ENCODE measurements at regions not wholly inside any gene's neighbourhood (a gene's known extent, or its start where the extent isn't known, plus 50 kb on each side); places are given as distances from the start of the nearest gene placed in this dataset.

GRCh38 chr1:244106837-244107493 lies 55.9 kb downstream of the ZBTB18 start:
- FAIRE-seq: no peak
- DNase-seq (ENCODE audit: insufficient read length, low spot score): no peak

- FAIRE-seq (no peak), DNase-seq (ENCODE audit: insufficient read length, low spot score) (no peak)
Measured at GRCh38 chr1:244111027-244111426, 59.9 kb downstream of the ZBTB18 start.

GRCh38 chr1:244112041-244112440 lies 61.0 kb downstream of the ZBTB18 start:
- no peak for FAIRE-seq
- no peak for DNase-seq (ENCODE audit: insufficient read length, low spot score)

DNA sequence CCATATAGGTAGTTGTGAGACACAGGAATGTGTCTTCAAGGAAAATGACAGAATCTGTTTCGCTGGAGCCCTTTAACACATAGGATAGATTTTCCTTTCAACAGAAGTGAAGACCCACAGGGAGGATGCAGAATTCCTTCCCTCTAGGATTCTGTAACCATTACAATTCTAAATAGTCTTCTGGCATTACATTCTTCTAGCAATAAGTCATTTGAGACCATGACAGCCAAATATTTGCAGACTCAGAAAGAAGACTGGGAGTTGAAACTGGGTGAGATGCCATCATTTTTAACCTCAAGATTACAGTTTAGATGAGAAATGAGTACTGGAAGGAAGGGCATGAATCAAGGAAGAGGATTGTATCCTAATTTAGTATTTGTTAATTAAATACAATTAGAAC lies 61.6 kb downstream of the ZBTB18 start:
- FAIRE-seq: no peak
- no peak for DNase-seq (ENCODE audit: insufficient read length, low spot score)

DNA sequence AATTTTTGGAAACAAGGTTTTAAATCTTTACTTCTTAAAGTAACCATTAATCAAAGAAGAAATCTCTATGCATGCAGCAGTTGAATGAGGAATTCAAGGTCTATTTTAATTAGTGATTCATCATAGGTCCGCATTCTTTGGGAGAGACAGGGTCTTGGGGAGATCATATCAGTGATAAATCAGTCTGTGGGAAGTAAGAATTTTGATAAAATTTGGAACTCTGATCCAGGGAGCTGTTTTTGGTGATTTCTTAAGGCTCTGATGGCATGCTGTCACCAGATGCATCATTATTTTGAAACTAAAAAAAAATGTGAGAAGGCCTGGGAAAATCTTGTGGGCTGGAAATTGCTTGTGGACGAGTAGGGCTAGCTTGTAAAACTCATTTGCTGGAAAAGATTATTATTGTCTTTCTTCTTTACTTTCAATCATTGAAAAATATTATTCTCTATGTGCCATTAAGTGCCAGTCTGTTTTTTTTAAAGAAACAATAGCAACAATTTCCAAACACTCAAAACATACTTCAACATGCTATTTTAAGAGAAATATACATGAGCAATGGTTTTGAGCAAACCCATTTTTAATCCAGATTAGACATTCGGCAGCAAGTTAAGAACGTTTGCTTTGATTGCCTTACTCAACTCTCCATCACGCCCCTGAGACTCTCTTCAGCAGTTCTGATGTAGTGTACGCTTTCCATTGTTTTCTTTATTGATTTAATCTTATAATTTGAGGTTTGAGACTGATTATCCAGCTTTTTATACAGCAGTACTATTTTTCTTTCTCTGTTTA lies 62.6 kb downstream of the ZBTB18 start:
- DNase-seq (ENCODE audit: insufficient read length, low spot score): no peak
- no peak for FAIRE-seq

GRCh38 chr1:244114892-244115291 lies 63.8 kb downstream of the ZBTB18 start:
- FAIRE-seq: no peak
- no peak for DNase-seq (ENCODE audit: insufficient read length, low spot score)

DNA sequence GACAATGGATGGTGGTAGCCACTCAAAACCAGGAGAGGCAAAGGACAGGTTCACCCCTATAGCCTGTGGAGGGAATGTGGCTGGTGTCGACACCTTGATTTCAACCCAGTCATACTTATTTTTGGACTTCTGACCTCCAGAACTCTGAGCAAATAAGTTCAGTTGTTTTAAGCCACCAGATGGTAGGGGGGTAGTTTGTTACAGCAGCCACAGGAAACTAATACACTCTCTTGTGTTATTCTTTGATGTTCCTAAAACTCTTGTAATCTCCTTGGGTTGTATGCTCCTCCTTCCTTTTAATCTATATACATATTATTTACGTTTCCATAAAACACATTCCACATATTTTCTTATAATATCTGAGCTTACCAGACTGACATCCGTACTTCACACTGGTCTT lies 65.9 kb downstream of the ZBTB18 start:
- DNase-seq (ENCODE audit: insufficient read length, low spot score): no peak
- FAIRE-seq: no peak

DNA sequence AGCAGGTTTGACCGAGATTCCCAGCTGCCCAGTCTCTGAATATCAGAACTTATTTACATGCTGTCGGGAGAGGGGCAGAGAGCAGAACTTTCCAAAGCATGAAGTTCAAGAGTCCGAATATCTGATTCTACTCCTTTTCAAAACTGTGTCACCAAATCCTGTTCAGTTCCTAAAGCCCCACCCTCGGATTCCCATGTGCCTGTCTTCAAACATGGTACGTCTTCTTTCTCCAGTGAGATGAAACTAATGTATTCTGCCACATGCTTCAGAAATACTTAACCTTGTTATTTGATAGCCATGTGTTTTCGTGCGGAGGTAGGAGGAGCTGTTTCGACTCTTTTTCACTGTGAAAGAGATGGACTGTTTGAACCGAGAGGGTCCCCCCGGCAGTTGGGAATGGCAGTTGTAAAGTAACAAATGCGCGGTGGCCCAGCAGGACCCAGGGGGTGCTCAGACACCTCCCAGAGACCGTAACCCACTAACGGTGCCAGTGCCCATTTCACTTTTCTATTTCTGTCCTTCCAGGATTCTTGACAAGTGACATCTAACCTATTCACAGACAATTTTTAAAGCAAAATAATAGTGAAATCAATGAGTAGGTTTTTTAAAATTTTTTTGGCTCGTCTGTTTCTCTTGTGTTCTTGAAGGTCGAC lies 67.2 kb downstream of the ZBTB18 start:
- DNase-seq (ENCODE audit: insufficient read length, low spot score): no peak
- FAIRE-seq: no peak

DNA sequence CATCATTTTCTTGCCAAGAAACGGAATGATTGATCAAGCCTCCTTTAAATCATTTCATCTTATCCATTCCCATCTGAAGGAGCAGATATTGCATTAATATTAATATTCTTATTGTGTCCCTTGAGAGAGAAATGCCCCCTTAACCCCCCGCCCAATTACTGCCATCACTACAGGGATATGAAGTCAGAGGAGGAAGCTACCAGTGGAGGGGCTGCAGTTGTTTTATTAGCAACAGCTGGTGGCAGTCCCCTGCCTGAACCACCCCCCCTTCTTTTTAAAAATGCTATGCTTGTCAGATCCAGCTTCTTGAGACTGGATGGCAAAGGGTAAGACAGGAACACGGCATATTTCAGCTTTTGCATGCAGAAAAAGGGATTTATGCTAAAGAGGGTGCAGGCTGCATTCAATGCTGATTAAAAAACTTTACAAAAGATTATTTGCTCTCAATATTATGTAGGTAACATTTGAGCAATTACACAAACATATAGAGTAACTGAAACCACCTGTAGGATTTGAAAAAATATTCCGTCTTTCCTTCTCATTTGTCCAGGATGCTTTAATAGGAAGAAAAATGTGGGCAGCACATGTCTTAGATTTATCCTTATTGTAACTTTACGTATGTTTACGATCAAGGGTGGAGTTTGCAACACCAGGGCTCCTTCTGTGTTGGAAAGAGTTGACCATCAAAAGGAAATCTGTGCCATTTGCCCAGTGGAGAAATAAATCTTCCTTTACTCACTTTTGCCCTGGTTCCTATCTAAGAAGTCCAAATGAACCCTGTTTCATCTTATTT lies 77.7 kb downstream of the ZBTB18 start:
- FAIRE-seq (no peak), DNase-seq (ENCODE audit: insufficient read length, low spot score) (no peak)

- FAIRE-seq: no peak
- no peak for DNase-seq (ENCODE audit: insufficient read length, low spot score)
Measured at GRCh38 chr1:244137276-244137675, 86.2 kb downstream of the ZBTB18 start.

GRCh38 chr1:244137725-244138124 lies 86.6 kb downstream of the ZBTB18 start:
- no peak for FAIRE-seq
- no peak for DNase-seq (ENCODE audit: insufficient read length, low spot score)

DNA sequence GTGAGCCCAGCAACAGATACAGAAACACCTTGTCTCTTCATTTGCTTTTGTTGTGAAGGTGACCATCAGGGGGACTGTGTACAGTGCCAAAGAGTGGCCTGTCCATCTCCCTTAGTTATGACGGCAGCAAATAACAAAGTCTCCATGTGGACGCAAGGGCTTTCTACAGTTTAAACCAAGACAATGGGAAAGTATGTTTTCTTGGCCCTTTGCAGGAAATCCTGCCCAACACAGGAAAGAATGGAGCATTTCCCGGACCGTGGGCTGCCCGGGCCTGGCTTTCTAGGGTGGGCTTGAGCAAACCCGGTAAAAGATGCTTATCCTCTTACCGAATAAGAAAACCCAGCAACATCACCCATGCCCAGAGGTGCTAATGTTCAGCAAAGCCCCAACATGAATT lies 87.3 kb downstream of the ZBTB18 start:
- FAIRE-seq (no peak), DNase-seq (ENCODE audit: insufficient read length, low spot score) (no peak)

GRCh38 chr1:244139655-244140054 lies 88.6 kb downstream of the ZBTB18 start:
- no peak for FAIRE-seq

DNA sequence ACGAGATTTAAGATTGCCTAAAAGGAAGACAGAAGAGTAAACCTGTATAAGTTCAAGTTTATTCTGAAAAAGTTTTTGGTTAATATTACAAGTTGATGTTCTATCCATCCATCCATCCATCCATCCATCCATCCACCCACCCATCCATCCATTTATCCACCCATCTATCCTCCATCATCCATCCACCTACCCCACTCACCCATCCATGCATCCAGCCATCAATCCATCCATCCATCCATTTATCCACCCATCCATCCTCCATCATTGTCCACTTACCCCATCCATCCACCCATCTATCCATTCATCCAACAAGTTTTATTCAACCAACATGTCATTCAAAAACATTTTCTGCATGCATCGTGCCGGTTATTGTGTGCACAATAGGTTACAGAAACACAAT lies 89.3 kb downstream of the ZBTB18 start:
- FAIRE-seq: no peak
- no peak for DNase-seq (ENCODE audit: insufficient read length, low spot score)

More at GRCh38 chr1:244139655-244140054, 88.6 kb downstream of the ZBTB18 start:
- no peak for DNase-seq (ENCODE audit: insufficient read length, low spot score)

- FAIRE-seq: no peak
Measured at GRCh38 chr1:244144053-244144452, 93.0 kb downstream of the ZBTB18 start.

DNA sequence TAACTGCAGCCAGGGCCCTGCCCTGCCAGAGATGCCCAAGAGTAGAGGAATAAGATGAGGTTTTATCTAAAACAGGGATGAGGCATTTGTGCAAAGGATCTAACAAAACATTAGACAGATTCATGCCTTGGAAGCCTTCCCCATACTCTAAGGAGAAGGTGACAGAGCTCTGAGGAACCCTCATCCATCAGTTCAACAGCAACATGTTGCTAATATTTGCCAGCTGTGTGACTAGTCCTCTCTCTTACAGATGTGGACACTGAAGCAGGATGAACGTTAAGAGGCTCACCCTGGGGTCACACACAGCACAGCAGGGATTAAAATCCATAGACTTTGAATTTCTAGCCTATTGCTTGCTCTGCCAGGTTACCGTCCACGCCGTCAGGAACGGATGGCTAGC lies 99.0 kb downstream of the ZBTB18 start:
- DNase-seq (ENCODE audit: insufficient read length, low spot score) (no peak), FAIRE-seq (no peak)

More at GRCh38 chr1:244144053-244144452, 93.0 kb downstream of the ZBTB18 start:
- DNase-seq (ENCODE audit: insufficient read length, low spot score): no peak

DNA sequence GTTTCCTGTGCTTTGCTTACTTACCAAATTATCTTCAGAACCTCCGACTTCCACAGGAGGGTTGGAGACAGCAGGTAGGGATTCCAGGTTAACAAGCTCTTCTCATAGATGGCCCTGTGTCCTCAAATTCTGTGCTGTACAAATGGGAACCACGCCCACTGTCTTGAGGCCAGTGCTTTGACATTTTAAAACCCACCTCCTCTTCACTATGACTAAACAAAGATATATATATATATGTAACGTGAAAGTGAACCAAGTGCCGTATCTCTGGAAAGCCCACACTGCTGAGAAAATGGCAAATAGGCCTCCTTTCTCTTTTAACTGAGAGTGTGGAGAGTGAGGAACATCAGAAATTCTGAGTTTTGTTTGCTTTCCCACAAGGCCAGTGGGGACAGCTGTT lies 99.6 kb downstream of the ZBTB18 start:
- FAIRE-seq: no peak
- DNase-seq (ENCODE audit: insufficient read length, low spot score): no peak

- FAIRE-seq (no peak), DNase-seq (ENCODE audit: insufficient read length, low spot score) (no peak)
Measured at GRCh38 chr1:244151537-244151936, 100.5 kb downstream of the ZBTB18 start.

DNA sequence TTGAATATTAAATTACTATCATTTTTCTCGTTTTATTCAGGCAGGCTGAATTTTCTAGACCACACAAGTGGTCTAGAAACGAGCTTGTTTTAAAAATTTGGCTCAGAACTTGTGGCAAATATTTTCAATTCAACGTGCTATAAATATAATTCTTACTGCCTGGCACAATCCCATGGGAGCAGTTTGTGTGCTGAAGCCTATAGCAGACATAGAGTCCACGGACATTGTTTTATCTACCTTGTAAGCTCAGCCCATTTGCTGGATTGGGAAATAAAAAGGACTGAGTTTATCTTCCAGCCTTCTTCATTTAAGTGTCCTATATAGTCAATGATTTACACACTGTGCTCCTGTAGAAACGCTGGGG lies 103.4 kb downstream of the ZBTB18 start:
- DNase-seq (ENCODE audit: insufficient read length, low spot score) (no peak), FAIRE-seq (no peak)

DNA sequence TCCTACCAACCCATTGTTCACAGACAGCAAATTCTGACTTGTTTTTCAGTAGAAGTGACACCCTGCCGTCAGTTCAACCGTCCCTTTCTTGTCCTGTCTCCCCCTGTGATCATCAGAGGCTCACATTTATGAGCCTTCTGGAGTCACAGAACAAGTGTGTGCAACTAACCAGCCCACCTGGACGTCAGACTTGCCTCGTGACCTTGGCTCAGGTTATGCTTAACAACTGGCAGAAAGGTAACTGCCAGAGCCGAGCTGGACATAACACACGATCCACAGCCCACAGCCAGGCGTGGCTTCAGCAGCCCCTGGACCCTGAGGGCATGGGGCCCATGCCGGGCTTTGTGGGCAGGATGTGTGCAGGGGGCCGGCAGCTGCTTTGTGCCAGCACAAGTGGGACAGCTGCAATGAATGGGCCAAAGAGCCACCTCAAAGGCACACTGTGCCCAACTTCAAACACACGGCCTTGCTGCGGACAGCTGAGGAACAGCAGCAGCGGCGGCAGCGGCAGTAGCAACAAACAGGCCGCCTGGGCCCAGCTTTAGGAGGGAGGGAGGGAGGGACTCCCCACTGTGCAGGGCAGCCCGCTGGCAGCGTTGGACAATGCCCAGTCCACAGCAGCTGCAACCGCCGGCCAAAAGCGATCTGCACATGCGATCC lies 103.9 kb downstream of the ZBTB18 start:
- FAIRE-seq (no peak), DNase-seq (ENCODE audit: insufficient read length, low spot score) (no peak)

- FAIRE-seq (no peak), DNase-seq (ENCODE audit: insufficient read length, low spot score) (no peak)
Measured at GRCh38 chr1:244155661-244156060, 104.6 kb downstream of the ZBTB18 start.
